Amygdala (tissue), 56 donors: ENCODE measurements at regions not wholly inside any gene's neighbourhood (a gene's known extent, or its start where the extent isn't known, plus 50 kb on each side); places are given as distances from the start of the nearest gene placed in this dataset.

Source experiments
- DNase-seq, 56 donors: peaks; one replicate each; lab custom pipeline; 2025; lab: John Stamatoyannopoulos, UW

- DNase-seq = no peak
Measured at GRCh38 chr14:39740454-39740853, 308.2 kb upstream of the FBXO33 start.

- DNase-seq = peak in 35 of 56 donors; percentile 1 to 75 (median 28)
Measured at GRCh38 chr14:39739796-39740195, 307.6 kb upstream of the FBXO33 start.

GRCh38 chr14:39734306-39734705 lies 302.1 kb upstream of the FBXO33 start:
- DNase-seq = no peak

GRCh38 chr14:39733741-39734140 lies 301.5 kb upstream of the FBXO33 start:
- DNase-seq = no peak

- DNase-seq = no peak
Measured at GRCh38 chr14:39731912-39732311, 299.7 kb upstream of the FBXO33 start.

- no peak for DNase-seq
Measured at GRCh38 chr14:39726563-39726962, 294.3 kb upstream of the FBXO33 start.

GRCh38 chr14:39722547-39723273 lies 290.5 kb upstream of the FBXO33 start:
- DNase-seq = no peak

GRCh38 chr14:39716987-39717570 lies 284.8 kb upstream of the FBXO33 start:
- no peak for DNase-seq

GRCh38 chr14:39712293-39712999 lies 280.2 kb upstream of the FBXO33 start:
- no peak for DNase-seq

GRCh38 chr14:39704594-39704993 lies 272.4 kb upstream of the FBXO33 start:
- no peak for DNase-seq

GRCh38 chr14:39694341-39694740 lies 262.1 kb upstream of the FBXO33 start:
- no peak for DNase-seq

GRCh38 chr14:39683691-39684260 lies 251.5 kb upstream of the FBXO33 start:
- DNase-seq = no peak

GRCh38 chr14:39682582-39682981 lies 250.3 kb upstream of the FBXO33 start:
- DNase-seq = no peak

GRCh38 chr14:39681782-39682399 lies 249.7 kb upstream of the FBXO33 start:
- DNase-seq = no peak

GRCh38 chr14:39680777-39681176 lies 248.5 kb upstream of the FBXO33 start:
- DNase-seq = no peak

- no peak for DNase-seq
Measured at GRCh38 chr14:39673734-39674133, 241.5 kb upstream of the FBXO33 start.

- peak in 15 of 56 donors; percentile 1 to 23 (median 5) for DNase-seq
Measured at GRCh38 chr14:39673270-39673711, 241.1 kb upstream of the FBXO33 start.

GRCh38 chr14:39668449-39668848 lies 236.2 kb upstream of the FBXO33 start:
- no peak for DNase-seq

GRCh38 chr14:39666386-39666785 lies 234.2 kb upstream of the FBXO33 start:
- no peak for DNase-seq

- peak in 1 of 56 donors; percentile 0 for DNase-seq
Measured at GRCh38 chr14:39665075-39665475, 232.8 kb upstream of the FBXO33 start.

- no peak for DNase-seq
Measured at GRCh38 chr14:39664646-39665045, 232.4 kb upstream of the FBXO33 start.
